LNCAP (cell line): ENCODE measurements at regions not wholly inside any gene's neighbourhood (a gene's known extent, or its start where the extent isn't known, plus 50 kb on each side); places are given as distances from the start of the nearest gene placed in this dataset.

Experiments
- TF ChIP-seq, protein P1 (sequence below): fragments of 450-650 bp; IDR thresholded peaks from 2 replicates; pipeline ENCODE4 v1.5.1; 2017; ENCODE audit warnings: mild to moderate bottlenecking

DNA sequence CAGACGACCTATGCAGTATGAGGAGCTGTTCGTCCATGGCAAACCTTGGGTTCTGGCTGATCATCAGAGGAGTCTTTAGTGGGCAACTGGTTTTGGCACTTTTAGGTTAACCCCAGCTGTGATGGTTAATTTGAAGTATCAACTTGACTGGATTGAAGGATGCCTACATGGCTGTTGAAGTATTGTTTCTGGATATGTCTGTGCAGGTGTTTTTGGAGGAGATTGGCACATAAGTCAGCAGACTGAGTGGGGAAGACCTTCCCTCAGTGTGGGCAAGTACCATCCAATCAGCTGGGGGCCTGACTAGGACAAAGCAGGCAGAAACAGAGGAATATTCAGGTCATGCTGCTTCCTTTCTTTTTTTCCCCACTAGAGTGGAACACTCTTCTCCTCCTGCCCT is 284.1 kb downstream of the NFKBIZ start:
- TF ChIP-seq, protein P1, sequence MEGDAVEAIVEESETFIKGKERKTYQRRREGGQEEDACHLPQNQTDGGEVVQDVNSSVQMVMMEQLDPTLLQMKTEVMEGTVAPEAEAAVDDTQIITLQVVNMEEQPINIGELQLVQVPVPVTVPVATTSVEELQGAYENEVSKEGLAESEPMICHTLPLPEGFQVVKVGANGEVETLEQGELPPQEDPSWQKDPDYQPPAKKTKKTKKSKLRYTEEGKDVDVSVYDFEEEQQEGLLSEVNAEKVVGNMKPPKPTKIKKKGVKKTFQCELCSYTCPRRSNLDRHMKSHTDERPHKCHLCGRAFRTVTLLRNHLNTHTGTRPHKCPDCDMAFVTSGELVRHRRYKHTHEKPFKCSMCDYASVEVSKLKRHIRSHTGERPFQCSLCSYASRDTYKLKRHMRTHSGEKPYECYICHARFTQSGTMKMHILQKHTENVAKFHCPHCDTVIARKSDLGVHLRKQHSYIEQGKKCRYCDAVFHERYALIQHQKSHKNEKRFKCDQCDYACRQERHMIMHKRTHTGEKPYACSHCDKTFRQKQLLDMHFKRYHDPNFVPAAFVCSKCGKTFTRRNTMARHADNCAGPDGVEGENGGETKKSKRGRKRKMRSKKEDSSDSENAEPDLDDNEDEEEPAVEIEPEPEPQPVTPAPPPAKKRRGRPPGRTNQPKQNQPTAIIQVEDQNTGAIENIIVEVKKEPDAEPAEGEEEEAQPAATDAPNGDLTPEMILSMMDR, result no peak

DNA sequence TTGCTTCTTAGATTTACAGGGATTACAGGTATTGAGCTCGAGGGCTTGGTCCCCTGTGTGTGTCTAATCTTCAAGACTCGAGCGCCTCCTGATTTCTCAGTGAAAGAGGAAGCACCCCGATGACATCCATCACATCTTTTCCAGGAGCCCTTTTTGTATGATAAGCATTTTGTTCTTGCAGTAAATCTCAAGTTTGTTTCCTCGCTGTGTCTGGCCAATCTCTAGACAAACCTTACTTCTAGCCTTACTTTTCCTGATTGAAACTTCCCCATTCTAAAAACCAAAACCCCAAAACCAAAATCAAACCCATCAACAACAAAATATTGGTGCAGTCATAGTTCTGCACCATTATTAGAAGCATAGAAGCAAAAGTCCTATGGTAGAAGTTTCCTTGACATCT is 286.0 kb downstream of the NFKBIZ start:
- TF ChIP-seq, protein P1, result no peak

DNA sequence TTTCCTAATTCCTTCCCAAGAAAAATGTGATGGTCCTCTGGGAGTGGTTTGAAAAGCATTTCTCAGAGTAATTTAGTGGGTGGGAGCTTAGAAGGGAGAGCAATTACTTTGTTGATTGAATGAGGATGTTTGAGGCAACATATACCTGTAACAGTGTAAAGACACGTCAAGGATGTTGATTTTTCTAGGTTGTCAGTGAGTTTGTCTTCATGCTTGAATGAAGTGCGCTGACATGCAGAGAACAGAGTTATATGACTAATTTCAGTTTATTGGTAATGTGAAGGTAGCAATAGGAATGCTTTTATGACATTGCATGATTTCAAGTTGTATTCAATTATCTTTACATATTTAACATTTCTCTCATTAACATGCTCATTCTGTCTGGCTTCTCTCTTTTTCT is 286.9 kb downstream of the NFKBIZ start:
- TF ChIP-seq, protein P1, result no peak

DNA sequence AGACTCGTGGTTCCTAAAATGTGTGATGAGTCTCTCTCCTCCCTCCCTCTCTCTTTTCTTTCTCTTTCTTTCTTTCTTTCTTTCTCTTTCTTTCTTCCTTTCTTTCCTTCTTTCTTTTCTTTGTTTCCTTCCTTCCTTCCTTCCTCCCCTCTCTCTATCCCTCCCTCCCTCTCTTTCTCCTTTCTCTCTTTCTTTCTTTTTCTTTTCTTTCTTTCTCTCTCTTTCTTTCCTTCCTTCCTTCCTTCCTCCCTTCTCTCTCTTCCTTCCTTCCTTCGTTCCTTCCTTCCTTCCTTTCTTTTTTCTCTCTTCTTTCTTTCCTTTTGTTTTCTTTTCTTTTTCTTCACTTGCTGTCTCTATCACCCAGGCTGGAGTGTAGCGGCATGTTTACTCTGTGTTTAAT is 290.8 kb downstream of the NFKBIZ start:
- TF ChIP-seq, protein P1, result no peak

DNA sequence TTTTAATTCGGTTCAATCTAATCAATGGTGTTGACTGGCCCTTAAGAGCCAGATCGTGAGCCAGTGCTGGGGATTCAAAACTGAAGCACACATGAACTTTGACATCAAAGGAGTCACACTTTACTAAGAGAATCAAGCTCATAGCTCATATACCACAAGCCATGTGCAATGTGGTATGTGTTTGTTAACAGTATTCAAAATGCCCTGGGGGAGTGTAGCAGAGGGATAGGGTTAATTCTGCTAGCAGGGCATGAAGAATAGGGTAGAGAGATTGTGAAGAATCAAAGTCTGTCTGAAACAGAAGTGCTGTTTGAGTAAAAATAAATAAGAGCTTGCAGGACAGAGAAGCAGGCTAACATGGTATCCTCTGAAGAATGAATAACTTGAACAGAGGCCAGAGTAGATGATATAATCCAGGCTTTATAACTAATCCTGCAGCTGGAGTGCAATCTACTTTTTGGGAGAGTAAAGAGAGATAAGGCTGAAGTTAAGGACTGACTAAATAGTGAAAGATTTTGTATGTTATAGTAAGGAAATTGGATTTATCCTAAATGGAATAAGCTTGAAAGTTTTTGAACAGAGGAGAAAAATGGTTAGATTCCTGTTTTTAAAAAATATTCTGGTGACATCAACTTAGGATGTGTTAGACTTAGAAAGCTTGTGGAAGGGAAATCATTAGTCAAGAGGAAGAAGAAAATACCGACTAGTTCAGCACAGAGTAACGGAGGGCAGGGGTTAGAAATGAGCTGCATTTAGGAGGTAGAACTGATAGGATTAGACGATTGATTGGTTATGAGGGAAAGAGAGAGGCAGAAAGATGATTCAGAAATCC is 292.0 kb downstream of the NFKBIZ start:
- TF ChIP-seq, protein P1, result no peak

DNA sequence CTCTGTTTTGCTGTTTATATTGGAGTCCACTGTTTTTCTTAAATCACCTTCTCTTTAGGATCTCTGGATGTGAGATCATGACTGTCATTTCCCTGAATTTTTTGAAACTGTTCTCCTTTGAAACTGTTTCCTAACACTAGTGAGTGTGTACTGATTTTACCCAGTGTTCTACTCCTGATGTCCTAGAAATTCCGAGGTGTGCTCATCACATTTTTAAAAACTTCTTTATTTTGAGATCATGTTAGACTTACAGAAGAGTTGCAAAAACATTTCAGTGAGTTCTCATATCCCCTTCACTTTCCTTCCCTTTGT is 292.6 kb downstream of the NFKBIZ start:
- TF ChIP-seq, protein P1, result no peak

DNA sequence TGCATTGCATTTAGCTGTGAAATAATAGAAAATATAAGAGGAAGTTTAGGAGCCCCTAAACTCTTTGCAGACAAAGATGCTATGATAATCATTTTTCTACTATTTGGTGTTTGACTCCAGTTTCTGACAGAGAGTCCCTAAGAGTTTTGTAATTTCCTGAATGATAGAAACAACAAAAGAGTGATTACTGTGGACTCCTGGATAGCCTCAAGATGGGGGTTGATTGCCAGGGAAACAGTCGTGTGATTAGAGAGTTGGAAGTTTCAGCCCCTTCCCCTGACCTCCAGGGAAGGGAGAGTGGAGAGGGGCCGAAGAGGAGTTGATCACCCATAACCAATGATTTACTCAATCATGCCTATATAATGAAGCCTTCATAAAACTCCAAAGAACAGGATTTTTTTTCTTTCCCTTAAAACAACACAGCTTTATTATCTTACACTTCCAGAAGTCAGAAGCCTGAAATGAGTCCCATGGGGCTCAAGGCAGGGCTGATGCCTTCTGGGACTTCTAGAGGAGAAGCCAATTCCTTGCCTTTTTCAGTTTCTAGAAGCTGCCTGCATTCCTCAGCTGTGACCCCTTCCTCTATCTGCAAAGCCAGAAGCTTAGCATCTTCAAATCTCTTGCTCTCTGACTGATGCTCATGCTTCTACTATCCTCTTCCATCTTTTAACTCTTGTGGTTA is 292.3 kb upstream of the ZPLD1 start:
- TF ChIP-seq, protein P1, result no peak
